ENCODE measurements at regions not wholly inside any gene's neighbourhood (a gene's known extent, or its start where the extent isn't known, plus 50 kb on each side); places are given as distances from the start of the nearest gene placed in this dataset.

GRCh38 chr3:118408431-118408830 lies 626.2 kb downstream of the IGSF11 start:
- Histone ChIP-seq H3K4me3 (no peak overlapping the region), H3K27ac (no peak overlapping the region), H3K9me3 (peaks cover 0 to 6% (median 0%) of the 10 kb centered on the region in 3 donors), H3K27me3 (no peaks in the 10 kb centered on the region), H3K36me3 (no peaks in the 10 kb centered on the region), H3K4me1 (no peaks in the 10 kb centered on the region)
- no peak for DNase-seq
- TF ChIP-seq POLR2A (IDR thresholded peaks at IDR 0.05) (no peak), CTCF (IDR thresholded peaks at IDR 0.05) (no peak)
- intact Hi-C loops (cut with DNase I) = no loop called here

- no peak overlapping the region for H3K27ac ChIP-seq
- intact Hi-C loops (cut with DNase I) = no loop called here
These were observed 622.1 kb downstream of the IGSF11 start for GRCh38 chr3:118412503-118412902.

GRCh38 chr3:118425272-118425837 lies 609.3 kb downstream of the IGSF11 start:
- 56 to 60% methylated on average over 4 of the region's 4 CpGs for WGBS, 2 donors
- Histone ChIP-seq H3K4me1 (no peaks in the 10 kb centered on the region), H3K36me3 (no peaks in the 10 kb centered on the region), H3K9me3 (no peaks in the 10 kb centered on the region), H3K4me3 (no peak overlapping the region), H3K27ac (no peak overlapping the region), H3K27me3 (no peaks in the 10 kb centered on the region)
- DNase-seq = no peak
- no peak for TF ChIP-seq POLR2A (IDR thresholded peaks at IDR 0.05)
- no peak for TF ChIP-seq CTCF (IDR thresholded peaks at IDR 0.05)
- intact Hi-C loops (cut with DNase I) = no loop called here

More at GRCh38 chr3:118412503-118412902, 622.1 kb downstream of the IGSF11 start:
- Histone ChIP-seq H3K4me3 (no peak overlapping the region), H3K9me3 (peaks cover 0 to 6% (median 0%) of the 10 kb centered on the region in 3 donors), H3K36me3 (no peaks in the 10 kb centered on the region), H3K4me1 (no peaks in the 10 kb centered on the region), H3K27me3 (no peaks in the 10 kb centered on the region)
- TF ChIP-seq POLR2A (IDR thresholded peaks at IDR 0.05) (no peak), CTCF (IDR thresholded peaks at IDR 0.05) (no peak)
- 71 to 73% methylated on average over 1 of the region's 1 CpG for WGBS, 2 donors
- DNase-seq = no peak

- no peak overlapping the region for H3K4me3 ChIP-seq
- 76 to 82% methylated on average over 2 of the region's 2 CpGs for WGBS, 2 donors
These were observed 600.8 kb downstream of the IGSF11 start for GRCh38 chr3:118433825-118434224.

GRCh38 chr3:118435851-118436350 lies 598.7 kb downstream of the IGSF11 start:
- Histone ChIP-seq H3K27ac (no peak overlapping the region), H3K36me3 (no peaks in the 10 kb centered on the region), H3K4me1 (no peaks in the 10 kb centered on the region), H3K9me3 (no peaks in the 10 kb centered on the region), H3K4me3 (no peak overlapping the region), H3K27me3 (no peaks in the 10 kb centered on the region)
- 60 to 87% methylated on average over 1 of the region's 1 CpG for WGBS, 2 donors
- intact Hi-C loops (cut with DNase I) = no loop called here
- TF ChIP-seq CTCF (IDR thresholded peaks at IDR 0.05) (no peak), POLR2A (IDR thresholded peaks at IDR 0.05) (no peak)
- no peak for DNase-seq

More at GRCh38 chr3:118433825-118434224, 600.8 kb downstream of the IGSF11 start:
- TF ChIP-seq POLR2A (IDR thresholded peaks at IDR 0.05) (no peak), CTCF (IDR thresholded peaks at IDR 0.05) (no peak)
- intact Hi-C loops (cut with DNase I) = no loop called here
- H3K9me3 ChIP-seq = no peaks in the 10 kb centered on the region
- H3K27me3 ChIP-seq = no peaks in the 10 kb centered on the region
- DNase-seq = no peak
- H3K36me3 ChIP-seq = no peaks in the 10 kb centered on the region
- no peaks in the 10 kb centered on the region for H3K4me1 ChIP-seq
- H3K27ac ChIP-seq = no peak overlapping the region
